SJCRH30 (cell line): ENCODE measurements at regions not wholly inside any gene's neighbourhood (a gene's known extent, or its start where the extent isn't known, plus 50 kb on each side); places are given as distances from the start of the nearest gene placed in this dataset.
A peak's percentile ranks its signal among the peaks of the same experiment; 100 is the strongest.

ENCODE experiments used
- DNase-seq, 2 experiments: peaks; one replicate each; pipeline ENCODE4 v3.0.0-alpha.2; 2015 to 2020
- H3K27ac ChIP-seq: fragments of 250-450 bp; sonication (Bioruptor Pico); 2 replicates; pipeline ENCODE4 v1.5.1; 2020; ENCODE audit warnings: mild to moderate bottlenecking, moderate library complexity
- H3K27me3 ChIP-seq: fragments of 250-450 bp; sonication (Bioruptor Pico); 2 replicates; pipeline ENCODE4 v1.5.1; 2020; ENCODE audit warnings: mild to moderate bottlenecking, moderate library complexity
- H3K36me3 ChIP-seq: fragments of 250-450 bp; sonication (Bioruptor Pico); 2 replicates; pipeline ENCODE4 v1.5.1; 2020; ENCODE audit warnings: mild to moderate bottlenecking, moderate library complexity
- H3K4me1 ChIP-seq: fragments of 250-450 bp; sonication (Bioruptor Pico); 2 replicates; pipeline ENCODE4 v1.5.1; 2020; ENCODE audit warnings: mild to moderate bottlenecking, moderate library complexity
- H3K4me3 ChIP-seq: fragments of 250-450 bp; sonication (Bioruptor Pico); 2 replicates; pipeline ENCODE4 v1.5.1; 2020; ENCODE audit warnings: mild to moderate bottlenecking, moderate library complexity
- H3K9me3 ChIP-seq: fragments of 250-450 bp; sonication (Bioruptor Pico); replicated peaks from 2 replicates; pipeline ENCODE4 v1.5.1; 2020; ENCODE audit warnings: mild to moderate bottlenecking, moderate library complexity

DNA sequence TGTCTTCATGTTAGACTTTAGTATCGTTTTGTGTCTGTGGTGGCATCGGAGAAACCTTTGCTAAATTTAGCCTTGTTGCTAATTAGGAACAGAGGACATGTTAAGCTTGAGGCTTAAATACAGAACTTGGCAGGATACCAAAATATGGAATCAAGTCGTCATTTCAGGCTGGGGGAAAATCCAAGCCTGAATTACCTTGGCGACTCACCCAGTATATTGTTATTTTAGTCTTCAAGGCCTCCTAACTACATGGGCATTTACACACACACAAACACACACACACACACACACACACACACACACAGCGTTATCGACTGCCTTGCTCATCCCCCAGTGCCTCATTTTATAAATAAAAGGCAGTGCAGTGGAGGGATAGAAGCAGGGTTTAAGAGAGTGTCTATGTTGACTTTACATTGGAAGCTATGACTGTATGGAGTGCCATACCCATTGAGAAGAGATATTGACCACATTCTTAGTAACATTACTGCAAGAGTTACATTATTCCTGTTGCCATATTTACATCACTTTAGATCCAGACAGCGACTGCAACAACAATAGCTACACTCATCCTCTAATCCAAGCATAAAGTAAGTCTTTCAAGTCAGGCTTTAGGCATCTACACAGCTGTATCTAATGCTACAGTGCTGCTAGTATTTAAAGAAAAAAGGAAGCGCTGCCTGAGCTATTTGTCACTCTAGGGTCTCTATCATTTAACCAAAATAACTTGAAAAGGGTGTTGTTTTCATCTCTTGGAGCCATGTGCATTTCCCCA lies 210.8 kb upstream of the SEMA6D start:
- H3K9me3 ChIP-seq: no peaks in the 10 kb centered on the region
- no peaks in the 10 kb centered on the region for H3K4me1 ChIP-seq
- H3K36me3 ChIP-seq: no peaks in the 10 kb centered on the region
- H3K27me3 ChIP-seq: peaks cover 8% of the 10 kb centered on the region; the same call in 1 of the 2 replicates
- H3K27ac ChIP-seq: no peak overlapping the region
- no peak overlapping the region for H3K4me3 ChIP-seq
- no peak for DNase-seq

DNA sequence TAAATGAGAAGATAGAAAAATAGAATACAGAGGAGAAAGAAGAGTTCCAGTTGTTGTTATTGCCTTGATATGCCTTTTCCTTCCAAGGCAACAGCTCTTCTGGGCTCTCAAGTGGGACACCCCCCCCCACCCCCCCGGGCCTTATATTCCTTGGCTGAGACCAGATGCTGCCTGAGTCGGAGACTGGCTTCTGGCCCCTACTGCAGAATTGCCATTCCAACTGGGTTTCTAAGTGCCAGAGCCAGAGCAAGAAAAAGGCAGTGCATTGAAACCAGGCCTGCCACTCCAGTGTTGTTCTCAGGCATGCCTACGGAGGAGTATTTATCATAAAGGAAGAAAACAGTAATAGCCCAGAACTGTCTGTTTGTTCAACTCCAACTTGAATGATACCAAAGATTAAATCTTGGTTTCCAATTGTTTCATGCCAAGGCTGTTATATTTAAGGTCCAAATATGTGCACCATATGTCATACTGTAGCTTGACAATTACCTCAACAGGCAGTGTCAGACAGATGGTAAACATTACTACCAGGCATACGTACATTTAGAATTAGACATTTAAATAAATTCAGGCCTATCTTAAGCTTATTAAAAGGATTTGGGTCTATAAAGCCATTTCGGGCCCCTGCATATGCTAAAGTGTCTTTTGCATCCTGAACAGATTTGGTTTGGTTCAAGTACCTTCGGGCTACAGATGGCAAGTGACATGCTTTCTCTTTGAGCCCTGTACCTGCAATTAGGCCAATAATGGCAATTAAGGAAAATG lies 209.9 kb upstream of the SEMA6D start:
- Histone ChIP-seq H3K4me3 (no peak overlapping the region), H3K27me3 (peaks cover 6% of the 10 kb centered on the region; the same call in 1 of the 2 replicates), H3K27ac (no peak overlapping the region), H3K9me3 (no peaks in the 10 kb centered on the region), H3K4me1 (no peaks in the 10 kb centered on the region), H3K36me3 (no peaks in the 10 kb centered on the region)
- no peak for DNase-seq

DNA sequence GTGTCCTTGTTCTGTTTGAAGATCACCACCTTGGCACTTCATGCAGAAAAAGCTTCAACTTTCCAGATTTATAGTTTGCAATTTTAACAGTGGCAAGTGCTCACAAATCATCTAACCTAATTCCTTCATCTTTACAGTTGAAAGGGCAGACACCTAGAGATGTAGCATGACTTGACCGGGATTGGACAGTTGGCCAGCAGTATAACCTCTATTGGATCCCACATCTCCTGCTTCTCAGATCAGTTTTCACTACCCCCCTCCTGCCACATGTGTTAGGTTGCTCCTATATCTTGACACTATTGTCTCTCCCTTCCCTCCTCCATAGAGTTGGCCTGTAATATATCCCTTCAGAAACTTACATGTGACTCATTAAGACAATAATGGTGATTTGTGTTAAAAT lies 206.0 kb upstream of the SEMA6D start:
- Histone ChIP-seq H3K4me1 (no peaks in the 10 kb centered on the region), H3K27ac (no peak overlapping the region), H3K9me3 (no peaks in the 10 kb centered on the region), H3K4me3 (no peak overlapping the region), H3K36me3 (no peaks in the 10 kb centered on the region), H3K27me3 (no peaks in the 10 kb centered on the region)
- no peak for DNase-seq

DNA sequence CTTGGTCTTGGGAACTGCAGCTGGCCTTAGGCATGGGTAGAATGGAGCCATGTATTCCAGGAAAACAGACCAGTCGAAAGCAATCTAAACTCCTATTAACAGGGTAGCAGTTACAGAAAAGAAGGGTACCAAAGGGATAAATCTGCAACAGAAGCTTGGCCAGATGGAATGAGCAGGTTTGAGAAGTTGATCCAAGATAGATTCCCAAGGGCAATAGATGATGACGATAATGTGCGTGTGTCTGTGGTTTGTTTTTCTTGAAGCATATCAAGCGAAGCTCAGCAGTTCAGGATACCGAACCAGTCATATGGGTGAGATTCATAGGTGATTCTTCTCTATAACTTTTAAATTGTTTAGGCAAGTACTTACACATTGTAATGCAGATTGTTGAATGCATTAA lies 203.8 kb upstream of the SEMA6D start:
- H3K9me3 ChIP-seq: no peaks in the 10 kb centered on the region
- H3K4me3 ChIP-seq: no peak overlapping the region
- H3K4me1 ChIP-seq: no peaks in the 10 kb centered on the region
- H3K27ac ChIP-seq: no peak overlapping the region
- no peaks in the 10 kb centered on the region for H3K36me3 ChIP-seq
- H3K27me3 ChIP-seq: no peaks in the 10 kb centered on the region
- no peak for DNase-seq

DNA sequence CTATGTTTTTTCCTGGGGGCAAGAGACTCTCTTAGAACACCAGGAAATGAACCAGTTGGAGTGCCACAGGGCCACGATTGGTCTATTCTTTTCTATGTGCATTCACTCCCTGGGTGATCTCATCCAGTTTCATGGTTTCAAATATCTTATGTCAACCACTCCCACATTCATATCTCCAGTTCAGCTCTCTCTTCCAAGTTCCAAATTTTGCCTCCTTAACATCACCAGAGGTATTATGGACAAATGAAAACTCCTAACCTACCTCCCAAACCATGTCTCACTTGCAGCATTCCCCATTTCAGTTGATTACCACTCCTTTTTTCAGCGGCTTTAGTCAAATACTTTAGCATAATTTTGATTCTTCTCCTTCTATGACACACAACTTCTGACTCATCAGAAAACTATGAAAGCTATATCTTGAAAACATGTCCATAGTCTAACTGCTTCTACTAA lies 203.1 kb upstream of the SEMA6D start:
- Histone ChIP-seq H3K27me3 (no peaks in the 10 kb centered on the region), H3K9me3 (no peaks in the 10 kb centered on the region), H3K4me3 (no peak overlapping the region), H3K27ac (no peak overlapping the region), H3K4me1 (no peaks in the 10 kb centered on the region), H3K36me3 (no peaks in the 10 kb centered on the region)
- DNase-seq: peak in 1 of 2 experiments; percentile 3

DNA sequence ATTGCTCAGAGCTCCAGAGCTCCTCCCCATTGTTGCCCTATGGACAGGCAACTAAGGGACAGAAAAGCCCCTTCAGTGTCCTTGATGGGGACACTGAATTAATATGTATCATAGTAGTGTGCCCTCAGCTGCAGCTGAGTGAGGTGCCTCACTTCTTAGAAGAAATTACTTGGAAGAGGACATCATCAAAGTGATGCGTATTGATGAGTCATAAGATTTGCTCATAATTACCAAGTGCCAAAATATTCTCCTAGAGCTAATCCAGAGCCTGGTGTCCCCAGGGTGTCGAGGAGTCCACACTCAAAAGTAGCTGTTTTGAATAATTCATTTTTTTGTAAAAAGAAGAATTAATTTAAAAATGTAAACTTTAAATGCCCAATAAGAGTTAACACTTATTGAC lies 200.7 kb upstream of the SEMA6D start:
- H3K27ac ChIP-seq: no peak overlapping the region
- no peak for DNase-seq
- no peaks in the 10 kb centered on the region for H3K36me3 ChIP-seq
- H3K27me3 ChIP-seq: no peaks in the 10 kb centered on the region
- no peaks in the 10 kb centered on the region for H3K9me3 ChIP-seq
- no peak overlapping the region for H3K4me3 ChIP-seq
- H3K4me1 ChIP-seq: no peaks in the 10 kb centered on the region

DNA sequence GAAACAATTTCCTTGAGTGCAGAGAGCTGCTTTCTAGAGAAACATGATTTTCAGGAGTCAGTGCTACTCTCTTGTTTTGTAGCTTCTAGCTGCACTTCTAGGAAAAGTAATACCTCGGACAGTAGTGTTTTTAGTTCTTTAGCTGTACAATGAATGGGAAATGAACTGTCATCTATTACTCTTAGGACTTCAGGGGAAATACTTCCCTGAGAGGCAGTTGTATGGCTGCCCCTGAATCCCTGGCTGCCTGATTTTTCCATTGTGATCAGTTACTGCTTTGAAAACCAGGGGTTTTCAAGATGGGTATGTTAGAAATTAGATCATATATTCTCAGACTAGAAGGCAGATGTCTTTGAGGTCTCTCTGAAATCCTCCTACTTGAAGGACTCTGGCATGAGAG lies 200.3 kb upstream of the SEMA6D start:
- Histone ChIP-seq H3K36me3 (no peaks in the 10 kb centered on the region), H3K4me1 (no peaks in the 10 kb centered on the region), H3K27me3 (no peaks in the 10 kb centered on the region), H3K4me3 (no peak overlapping the region), H3K9me3 (no peaks in the 10 kb centered on the region), H3K27ac (no peak overlapping the region)
- no peak for DNase-seq

DNA sequence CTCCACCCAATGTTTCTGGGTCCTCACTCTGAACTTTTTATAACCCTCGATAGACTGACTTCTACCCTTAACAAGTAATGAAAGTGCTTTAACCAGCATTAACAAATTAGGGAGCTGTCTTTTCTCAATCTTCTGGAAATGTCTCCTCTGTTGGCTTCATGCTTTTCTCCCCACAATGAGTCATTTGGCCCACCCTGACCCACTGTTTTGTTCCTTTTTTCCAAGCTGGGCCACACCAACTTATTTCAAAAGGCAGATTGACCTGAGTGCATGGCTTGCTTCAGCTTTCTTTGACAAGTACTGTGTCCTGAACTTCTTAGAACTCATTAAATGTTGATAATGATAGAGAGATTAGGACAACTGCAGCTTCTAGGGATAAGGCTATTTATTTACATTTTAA lies 199.6 kb upstream of the SEMA6D start:
- Histone ChIP-seq H3K4me3 (no peak overlapping the region), H3K9me3 (no peaks in the 10 kb centered on the region), H3K27ac (no peak overlapping the region), H3K4me1 (no peaks in the 10 kb centered on the region), H3K27me3 (no peaks in the 10 kb centered on the region), H3K36me3 (no peaks in the 10 kb centered on the region)
- DNase-seq: no peak

DNA sequence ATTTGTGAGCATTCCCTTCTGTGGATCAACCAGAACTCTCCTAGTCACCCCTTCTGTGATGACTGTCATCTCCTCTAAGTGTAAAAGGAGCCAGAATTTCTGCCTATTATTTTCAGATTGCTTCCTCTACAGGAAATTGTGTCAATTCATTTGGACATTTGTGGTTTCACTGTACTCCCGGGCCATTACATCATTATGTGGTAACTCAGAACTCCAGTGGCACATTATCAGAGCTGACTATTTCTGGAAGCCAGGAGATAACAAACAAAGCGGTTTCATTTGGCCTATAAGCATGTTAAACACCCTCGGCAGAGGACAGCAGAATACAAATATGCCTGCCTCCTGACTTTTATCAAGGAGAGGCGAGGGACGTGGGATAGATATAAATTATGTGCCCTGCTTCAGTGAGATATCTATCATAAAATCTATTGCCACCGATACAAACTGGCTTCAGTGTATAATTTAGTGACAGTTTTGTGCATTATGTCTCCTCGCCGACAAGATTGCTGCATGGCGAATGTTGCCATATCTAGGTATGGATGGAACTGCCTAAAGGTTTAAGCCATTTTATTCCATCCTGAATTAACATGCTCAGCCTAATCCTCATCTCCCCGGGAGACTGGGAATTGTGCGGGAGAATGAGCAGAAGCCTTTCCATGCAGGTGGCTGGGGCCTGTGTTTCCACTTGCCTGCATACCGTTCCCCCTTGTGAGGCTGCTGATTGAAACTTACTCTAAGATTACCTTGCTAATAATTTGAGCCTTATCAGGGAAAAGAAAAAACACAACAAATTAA lies 193.4 kb upstream of the SEMA6D start:
- Histone ChIP-seq H3K27me3 (no peaks in the 10 kb centered on the region; the same call in 1 of the 2 replicates), H3K27ac (no peak overlapping the region), H3K4me1 (no peaks in the 10 kb centered on the region), H3K36me3 (no peaks in the 10 kb centered on the region), H3K9me3 (no peaks in the 10 kb centered on the region), H3K4me3 (no peak overlapping the region)
- no peak for DNase-seq

DNA sequence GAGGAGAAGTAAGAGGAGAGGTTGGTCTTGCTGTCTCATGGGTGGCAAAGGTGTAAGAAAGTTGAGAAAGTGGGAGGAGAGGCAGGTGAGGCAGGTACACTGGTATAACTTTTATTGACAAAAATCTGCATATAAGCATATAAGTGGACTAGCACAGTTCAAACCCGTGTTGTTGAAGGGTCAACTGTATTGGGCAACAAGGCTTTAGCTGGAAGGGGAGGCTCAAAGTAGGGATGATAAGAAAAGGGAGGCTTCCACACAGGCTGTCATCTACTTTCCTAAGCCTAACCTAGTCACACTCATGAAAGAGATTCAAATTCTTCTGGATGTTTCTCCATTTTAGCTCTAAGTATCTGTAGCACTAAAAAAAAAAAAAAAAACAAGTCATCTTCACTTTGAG lies 188.1 kb upstream of the SEMA6D start:
- DNase-seq: no peak
- Histone ChIP-seq H3K9me3 (no peaks in the 10 kb centered on the region), H3K36me3 (no peaks in the 10 kb centered on the region), H3K4me1 (no peaks in the 10 kb centered on the region), H3K4me3 (no peak overlapping the region), H3K27me3 (no peaks in the 10 kb centered on the region; the same call in 1 of the 2 replicates), H3K27ac (no peak overlapping the region)

DNA sequence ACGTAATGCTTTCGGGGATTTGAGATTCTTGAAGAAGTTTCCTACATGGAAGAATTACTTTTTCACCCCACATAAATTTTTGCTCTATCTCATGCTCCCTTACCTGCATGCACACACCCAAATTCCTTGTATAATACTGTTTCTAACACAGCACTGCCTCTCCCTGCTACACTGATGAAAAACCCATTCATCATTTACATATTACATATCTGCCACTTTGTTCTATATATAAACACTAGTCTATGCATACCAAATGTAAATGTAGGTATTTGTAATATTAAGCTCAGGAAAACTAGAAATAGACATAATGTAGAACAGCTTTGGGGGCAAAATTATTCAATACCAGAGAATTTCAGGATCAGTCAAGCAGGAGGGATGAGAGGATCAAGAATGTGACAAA lies 182.6 kb upstream of the SEMA6D start:
- Histone ChIP-seq H3K36me3 (no peaks in the 10 kb centered on the region), H3K9me3 (no peaks in the 10 kb centered on the region), H3K27ac (no peak overlapping the region), H3K4me1 (no peaks in the 10 kb centered on the region), H3K4me3 (no peak overlapping the region), H3K27me3 (no peaks in the 10 kb centered on the region; the same call in 1 of the 2 replicates)
- no peak for DNase-seq

DNA sequence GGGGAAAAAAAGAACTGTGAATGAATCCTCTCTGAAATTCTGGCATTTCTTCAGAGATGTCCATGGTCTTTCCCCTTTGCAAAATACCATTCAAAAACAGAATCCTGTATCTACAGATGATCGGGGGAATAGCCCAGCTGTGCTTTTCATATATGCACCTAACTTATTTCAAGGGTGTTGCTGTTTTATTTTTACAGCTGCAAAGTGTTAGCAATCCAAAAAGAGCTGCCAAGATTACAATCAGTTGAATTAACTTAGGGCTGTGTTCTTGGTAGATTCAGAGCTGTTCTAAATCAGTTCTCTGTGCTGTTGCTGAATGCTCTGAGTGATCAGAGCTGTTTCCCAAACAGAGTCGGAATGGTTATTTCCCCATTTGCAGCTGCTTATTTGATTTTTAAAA lies 175.7 kb upstream of the SEMA6D start:
- Histone ChIP-seq H3K4me1 (no peaks in the 10 kb centered on the region), H3K9me3 (no peaks in the 10 kb centered on the region), H3K4me3 (no peak overlapping the region), H3K36me3 (no peaks in the 10 kb centered on the region), H3K27ac (no peak overlapping the region), H3K27me3 (no peaks in the 10 kb centered on the region; the same call in 1 of the 2 replicates)
- DNase-seq: no peak

DNA sequence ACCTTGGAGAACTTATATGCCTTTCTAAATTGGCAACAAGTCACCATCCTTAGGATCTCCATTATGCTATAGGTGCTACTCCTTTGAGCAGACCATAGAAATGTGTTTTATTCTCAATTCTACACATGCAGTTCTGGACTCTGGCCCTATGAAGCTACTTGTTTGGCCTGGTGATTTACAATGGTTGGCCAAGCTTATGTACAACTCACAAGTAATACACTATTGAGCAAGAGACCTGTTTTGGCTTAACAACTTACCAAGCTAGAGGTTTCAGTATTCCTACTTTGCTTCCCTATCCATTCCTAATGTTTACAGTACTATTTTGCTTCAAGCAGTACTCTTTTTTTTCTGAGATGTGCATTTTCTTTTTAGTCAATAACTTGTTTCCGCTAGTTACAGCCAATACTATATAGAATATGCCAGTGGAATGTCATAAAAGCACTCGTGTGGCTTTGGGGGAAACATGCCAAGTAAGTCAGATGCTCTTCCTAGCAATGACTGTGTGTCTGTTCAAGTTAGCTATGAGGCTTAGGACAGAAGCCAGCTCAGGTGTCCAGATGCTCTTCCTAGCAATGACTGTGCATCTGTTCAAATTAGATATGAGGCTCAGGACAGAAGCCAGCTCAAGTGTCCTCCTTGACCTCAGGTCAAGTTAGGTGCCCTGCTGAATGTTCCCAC lies 174.9 kb upstream of the SEMA6D start:
- DNase-seq: no peak
- Histone ChIP-seq H3K4me1 (no peaks in the 10 kb centered on the region), H3K27ac (no peak overlapping the region), H3K9me3 (no peaks in the 10 kb centered on the region), H3K27me3 (no peaks in the 10 kb centered on the region; the same call in 1 of the 2 replicates), H3K36me3 (no peaks in the 10 kb centered on the region), H3K4me3 (no peak overlapping the region)

DNA sequence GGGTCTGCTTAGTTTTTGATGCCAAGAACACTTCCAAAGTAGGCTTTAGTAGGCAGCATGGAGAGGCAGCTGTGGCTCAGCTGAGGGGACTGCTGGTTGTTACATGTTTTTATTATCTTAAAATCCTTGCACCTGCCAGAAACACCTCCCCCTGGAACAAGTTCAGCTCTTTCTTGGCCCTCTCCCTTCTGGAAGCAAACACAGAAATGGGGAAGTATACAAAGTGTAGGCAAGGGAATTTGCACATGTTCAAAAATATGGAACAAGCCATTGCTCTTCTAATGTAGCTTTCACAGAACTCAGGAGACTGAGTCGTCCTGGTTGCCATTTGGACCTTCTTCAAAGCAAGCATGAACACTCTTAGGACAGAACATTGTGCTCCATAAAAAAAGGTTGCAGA lies 169.1 kb upstream of the SEMA6D start:
- Histone ChIP-seq H3K27me3 (no peaks in the 10 kb centered on the region), H3K27ac (no peak overlapping the region), H3K36me3 (no peaks in the 10 kb centered on the region), H3K9me3 (no peaks in the 10 kb centered on the region), H3K4me1 (no peaks in the 10 kb centered on the region), H3K4me3 (no peak overlapping the region)
- no peak for DNase-seq
